DMS53 (cell line): ENCODE measurements at regions not wholly inside any gene's neighbourhood (a gene's known extent, or its start where the extent isn't known, plus 50 kb on each side); places are given as distances from the start of the nearest gene placed in this dataset.
"Not testable (repeated sequence)": the region's sequence is repeated elsewhere in the genome, so short reads cannot be mapped to it uniquely, and the experiment has no call there.

Source experiments
- DNase-seq: peaks from one replicate; lab custom pipeline; 2025; lab: John Stamatoyannopoulos, UW

- no peak for DNase-seq
These were observed 151.4 kb upstream of the EEA1 start for GRCh38 chr12:93080452-93080851.

GRCh38 chr12:93080994-93081809 lies 152.1 kb upstream of the EEA1 start:
- DNase-seq: no peak

GRCh38 chr12:93081810-93082165 lies 152.7 kb upstream of the EEA1 start:
- no peak for DNase-seq

GRCh38 chr12:93085383-93086287 lies 156.5 kb upstream of the EEA1 start:
- peak; percentile 37 for DNase-seq

- no peak for DNase-seq
These were observed 157.2 kb upstream of the EEA1 start for GRCh38 chr12:93086288-93086727.

GRCh38 chr12:93087840-93088610 lies 158.9 kb upstream of the EEA1 start:
- no peak for DNase-seq

- DNase-seq: peak; percentile 45
These were observed 160.9 kb upstream of the EEA1 start for GRCh38 chr12:93089805-93090569.

GRCh38 chr12:93090731-93091172 lies 161.7 kb upstream of the EEA1 start:
- peak; percentile 72 for DNase-seq

- no peak for DNase-seq
These were observed 163.0 kb upstream of the EEA1 start for GRCh38 chr12:93091886-93092648.

- no peak for DNase-seq
These were observed 163.5 kb upstream of the EEA1 start for GRCh38 chr12:93092649-93092945.

- no peak for DNase-seq
These were observed 164.1 kb upstream of the EEA1 start for GRCh38 chr12:93093243-93093642.

- DNase-seq: not testable (repeated sequence)
These were observed 165.1 kb upstream of the EEA1 start for GRCh38 chr12:93094222-93094621.

- peak; percentile 66 for DNase-seq
These were observed 166.1 kb upstream of the EEA1 start for GRCh38 chr12:93094988-93095737.

GRCh38 chr12:93097417-93097816 lies 168.3 kb upstream of the EEA1 start:
- no peak for DNase-seq

- peak; percentile 93 for DNase-seq
These were observed 169.0 kb upstream of the EEA1 start for GRCh38 chr12:93098077-93098476.

GRCh38 chr12:93099792-93100191 lies 170.7 kb upstream of the EEA1 start:
- DNase-seq: no peak

GRCh38 chr12:93100610-93101009 lies 171.5 kb upstream of the EEA1 start:
- DNase-seq: no peak

- no peak for DNase-seq
These were observed 172.3 kb upstream of the EEA1 start for GRCh38 chr12:93101367-93101766.

- no peak for DNase-seq
These were observed 173.2 kb upstream of the EEA1 start for GRCh38 chr12:93102312-93102711.

GRCh38 chr12:93102744-93103143 lies 173.6 kb upstream of the EEA1 start:
- no peak for DNase-seq
